ENCODE measurements at regions not wholly inside any gene's neighbourhood (a gene's known extent, or its start where the extent isn't known, plus 50 kb on each side); places are given as distances from the start of the nearest gene placed in this dataset.

DNA sequence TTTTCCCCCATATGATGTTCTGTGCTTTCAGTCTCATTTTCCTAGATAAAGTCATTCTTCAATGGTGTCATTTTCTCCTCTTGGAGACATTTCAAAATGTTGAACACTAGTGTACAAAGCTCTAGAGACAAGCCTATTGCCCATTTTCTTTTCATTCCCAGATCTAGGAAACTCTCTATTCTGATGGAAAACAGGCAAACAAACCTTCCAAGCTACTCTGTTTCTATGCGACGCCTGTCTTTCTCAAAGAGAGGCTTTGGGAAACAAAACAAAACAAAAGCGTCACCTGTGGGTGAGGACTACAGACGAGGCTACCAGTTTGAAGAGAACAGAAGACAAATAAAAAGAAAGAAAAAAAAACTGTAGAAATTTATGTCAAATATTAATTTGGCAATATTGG, 311.0 kb downstream of the CBLN2 start:
- Histone ChIP-seq H3K4me2 (ENCODE audit: low read length) (no peak overlapping the region), H3K36me3 (ENCODE audit: control insufficient read depth in 1 of 2, insufficient read depth in 2 of 2, low read length in 2 of 2) (no peaks in the 10 kb centered on the region), H2BK12ac (ENCODE audit: low read length) (no peak overlapping the region), H4K12ac (ENCODE audit: low read depth, low read length) (no peak overlapping the region), H3K4me3 (ENCODE audit: low read depth, low read length) (no peak overlapping the region), H4K91ac (ENCODE audit: low read depth, low read length) (no peak overlapping the region), H3K79me1 (ENCODE audit: low read length) (no peaks in the 10 kb centered on the region), H2BK5ac (ENCODE audit: low read depth, low read length, poor library complexity) (no peak overlapping the region), H3K14ac (ENCODE audit: low read length) (no peak overlapping the region), H3K4me1 (ENCODE audit: control insufficient read depth in 1 of 2, insufficient read depth in 2 of 2, low read length in 2 of 2) (no peaks in the 10 kb centered on the region), H3K9ac (ENCODE audit: low read length) (no peak overlapping the region), H2AK5ac (ENCODE audit: low read length) (no peak overlapping the region), H4K8ac (ENCODE audit: low read depth, low read length) (no peak overlapping the region), H3K27ac (ENCODE audit: low read depth, low read length) (no peak overlapping the region), H3K4ac (ENCODE audit: low read depth, low read length) (no peak overlapping the region), H2BK120ac (ENCODE audit: insufficient read depth, low read length, poor library complexity) (no peak overlapping the region), H3K79me2 (ENCODE audit: control insufficient read depth, insufficient read depth, low read length, poor library complexity) (no peaks in the 10 kb centered on the region), H3K9me3 (ENCODE audit: insufficient read depth, low read depth, low read length) (no peaks in the 10 kb centered on the region), H3K27me3 (ENCODE audit: insufficient read depth, low read length) (no peaks in the 10 kb centered on the region), H2AFZ (ENCODE audit: insufficient read depth, low read length, poor library complexity) (no peak overlapping the region), H3K23ac (ENCODE audit: low read length) (no peak overlapping the region), H3K18ac (ENCODE audit: low read length) (no peak overlapping the region)
- no peak for DNase-seq
- WGBS (ENCODE audit: extremely low coverage, insufficient coverage, insufficient read length), result no CpG with 5 or more reads among the region's 4 CpGs

DNA sequence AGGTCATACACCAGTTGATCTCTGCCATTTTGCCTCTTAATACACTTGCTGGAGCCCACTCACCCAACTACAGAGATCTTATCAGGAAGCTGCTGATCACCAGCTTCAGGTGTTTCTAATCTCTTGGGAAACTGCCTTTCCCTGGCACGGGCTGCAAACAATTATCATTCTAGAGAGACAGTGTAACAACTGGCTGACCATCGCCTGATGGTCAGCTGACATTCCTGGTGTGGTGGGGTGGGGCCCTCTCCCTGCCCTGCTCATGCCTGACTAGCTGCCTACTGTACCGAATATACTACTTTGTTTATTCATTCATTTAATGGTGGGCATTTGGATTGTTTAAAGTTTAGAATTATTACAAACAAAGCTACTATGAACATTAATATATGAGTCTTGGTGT, 311.5 kb downstream of the CBLN2 start:
- Histone ChIP-seq H2AFZ (ENCODE audit: insufficient read depth, low read length, poor library complexity) (no peak overlapping the region), H4K12ac (ENCODE audit: low read depth, low read length) (no peak overlapping the region), H2BK12ac (ENCODE audit: low read length) (no peak overlapping the region), H2AK5ac (ENCODE audit: low read length) (no peak overlapping the region), H3K4ac (ENCODE audit: low read depth, low read length) (no peak overlapping the region), H3K4me1 (ENCODE audit: control insufficient read depth in 1 of 2, insufficient read depth in 2 of 2, low read length in 2 of 2) (no peaks in the 10 kb centered on the region), H3K9ac (ENCODE audit: low read length) (no peak overlapping the region), H3K9me3 (ENCODE audit: insufficient read depth, low read depth, low read length) (no peaks in the 10 kb centered on the region), H4K91ac (ENCODE audit: low read depth, low read length) (no peak overlapping the region), H3K4me3 (ENCODE audit: low read depth, low read length) (no peak overlapping the region), H4K8ac (ENCODE audit: low read depth, low read length) (no peak overlapping the region), H3K23ac (ENCODE audit: low read length) (no peak overlapping the region), H3K27ac (ENCODE audit: low read depth, low read length) (no peak overlapping the region), H3K14ac (ENCODE audit: low read length) (no peak overlapping the region), H2BK120ac (ENCODE audit: insufficient read depth, low read length, poor library complexity) (no peak overlapping the region), H3K36me3 (ENCODE audit: control insufficient read depth in 1 of 2, insufficient read depth in 2 of 2, low read length in 2 of 2) (no peaks in the 10 kb centered on the region), H3K27me3 (ENCODE audit: insufficient read depth, low read length) (no peaks in the 10 kb centered on the region), H3K18ac (ENCODE audit: low read length) (no peak overlapping the region), H3K79me2 (ENCODE audit: control insufficient read depth, insufficient read depth, low read length, poor library complexity) (no peaks in the 10 kb centered on the region), H2BK5ac (ENCODE audit: low read depth, low read length, poor library complexity) (no peak overlapping the region), H3K79me1 (ENCODE audit: low read length) (no peaks in the 10 kb centered on the region), H3K4me2 (ENCODE audit: low read length) (no peak overlapping the region)
- WGBS (ENCODE audit: extremely low coverage, insufficient coverage, insufficient read length), result no CpG with 5 or more reads among the region's 3 CpGs
- DNase-seq, result no peak

DNA sequence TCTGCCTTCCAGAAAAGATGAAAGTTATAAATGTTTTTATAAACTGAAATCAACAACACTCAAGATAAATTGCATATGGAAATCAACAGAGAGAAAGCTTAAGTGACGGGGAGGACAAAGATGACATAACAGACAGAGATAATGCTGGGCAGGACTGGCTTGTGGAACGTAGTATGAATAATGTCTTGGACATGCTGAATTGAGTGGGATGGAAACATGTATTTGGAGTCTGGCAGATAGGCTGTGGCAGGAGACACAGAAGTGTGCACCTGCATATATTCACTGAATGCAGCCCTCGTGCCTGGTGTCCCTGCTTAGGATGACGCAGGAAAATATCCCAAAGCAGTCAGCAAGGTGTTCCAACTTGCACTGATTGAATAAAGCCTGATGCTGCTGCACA, 318.2 kb downstream of the CBLN2 start:
- Histone ChIP-seq H4K8ac (ENCODE audit: low read depth, low read length) (no peak overlapping the region), H2BK12ac (ENCODE audit: low read length) (no peak overlapping the region), H3K14ac (ENCODE audit: low read length) (no peak overlapping the region), H3K4me3 (ENCODE audit: low read depth, low read length) (no peak overlapping the region), H2BK120ac (ENCODE audit: insufficient read depth, low read length, poor library complexity) (no peak overlapping the region), H3K4me2 (ENCODE audit: low read length) (no peak overlapping the region), H2AK5ac (ENCODE audit: low read length) (no peak overlapping the region), H4K91ac (ENCODE audit: low read depth, low read length) (no peak overlapping the region), H3K4me1 (ENCODE audit: control insufficient read depth in 1 of 2, insufficient read depth in 2 of 2, low read length in 2 of 2) (no peaks in the 10 kb centered on the region), H3K27ac (ENCODE audit: low read depth, low read length) (no peak overlapping the region), H3K23ac (ENCODE audit: low read length) (no peak overlapping the region), H3K36me3 (ENCODE audit: control insufficient read depth in 1 of 2, insufficient read depth in 2 of 2, low read length in 2 of 2) (no peaks in the 10 kb centered on the region), H3K18ac (ENCODE audit: low read length) (no peak overlapping the region), H2AFZ (ENCODE audit: insufficient read depth, low read length, poor library complexity) (no peak overlapping the region), H3K9ac (ENCODE audit: low read length) (no peak overlapping the region), H3K4ac (ENCODE audit: low read depth, low read length) (no peak overlapping the region), H4K12ac (ENCODE audit: low read depth, low read length) (no peak overlapping the region), H2BK5ac (ENCODE audit: low read depth, low read length, poor library complexity) (no peak overlapping the region), H3K79me1 (ENCODE audit: low read length) (no peaks in the 10 kb centered on the region), H3K27me3 (ENCODE audit: insufficient read depth, low read length) (no peaks in the 10 kb centered on the region), H3K79me2 (ENCODE audit: control insufficient read depth, insufficient read depth, low read length, poor library complexity) (no peaks in the 10 kb centered on the region), H3K9me3 (ENCODE audit: insufficient read depth, low read depth, low read length) (no peaks in the 10 kb centered on the region)
- WGBS (ENCODE audit: extremely low coverage, insufficient coverage, insufficient read length), result no CpG with 5 or more reads among the region's 4 CpGs
- DNase-seq, result no peak

DNA sequence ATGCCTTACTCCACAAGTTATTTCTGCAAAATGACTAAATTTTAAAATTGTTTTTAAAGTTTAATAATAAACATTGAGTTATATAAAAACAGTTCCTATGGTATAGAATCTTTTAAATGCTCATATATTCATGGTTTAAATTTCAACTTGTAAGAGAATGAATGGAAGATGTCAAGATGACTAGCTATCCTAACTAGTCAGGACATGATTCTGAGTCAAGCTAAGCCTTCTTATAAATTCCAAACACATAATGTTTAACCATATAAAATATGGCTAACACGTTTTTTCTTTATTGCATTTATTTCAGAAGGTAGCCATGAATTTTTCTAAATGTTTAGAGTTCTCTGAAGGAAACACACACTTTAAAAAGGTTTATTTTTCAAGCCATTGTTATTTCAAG, 320.4 kb downstream of the CBLN2 start:
- H3K4me2 ChIP-seq (ENCODE audit: low read length), result no peak overlapping the region
- no peak overlapping the region for H3K4ac ChIP-seq (ENCODE audit: low read depth, low read length)
- no peak overlapping the region for H3K27ac ChIP-seq (ENCODE audit: low read depth, low read length)

More for the DNA sequence above, 320.4 kb downstream of the CBLN2 start:
- Histone ChIP-seq H3K14ac (ENCODE audit: low read length) (no peak overlapping the region), H3K36me3 (ENCODE audit: control insufficient read depth in 1 of 2, insufficient read depth in 2 of 2, low read length in 2 of 2) (no peaks in the 10 kb centered on the region), H3K4me1 (ENCODE audit: control insufficient read depth in 1 of 2, insufficient read depth in 2 of 2, low read length in 2 of 2) (no peaks in the 10 kb centered on the region), H2BK120ac (ENCODE audit: insufficient read depth, low read length, poor library complexity) (no peak overlapping the region), H3K23ac (ENCODE audit: low read length) (no peak overlapping the region), H2AK5ac (ENCODE audit: low read length) (no peak overlapping the region), H2AFZ (ENCODE audit: insufficient read depth, low read length, poor library complexity) (no peak overlapping the region), H4K8ac (ENCODE audit: low read depth, low read length) (no peak overlapping the region), H3K9ac (ENCODE audit: low read length) (no peak overlapping the region), H3K18ac (ENCODE audit: low read length) (no peak overlapping the region), H4K12ac (ENCODE audit: low read depth, low read length) (no peak overlapping the region), H3K79me2 (ENCODE audit: control insufficient read depth, insufficient read depth, low read length, poor library complexity) (no peaks in the 10 kb centered on the region), H2BK5ac (ENCODE audit: low read depth, low read length, poor library complexity) (no peak overlapping the region), H3K79me1 (ENCODE audit: low read length) (no peaks in the 10 kb centered on the region), H4K91ac (ENCODE audit: low read depth, low read length) (no peak overlapping the region), H3K9me3 (ENCODE audit: insufficient read depth, low read depth, low read length) (no peaks in the 10 kb centered on the region), H3K27me3 (ENCODE audit: insufficient read depth, low read length) (no peaks in the 10 kb centered on the region), H2BK12ac (ENCODE audit: low read length) (no peak overlapping the region), H3K4me3 (ENCODE audit: low read depth, low read length) (no peak overlapping the region)
- no CpG with 5 or more reads among the region's 1 CpG for WGBS (ENCODE audit: extremely low coverage, insufficient coverage, insufficient read length)
- DNase-seq, result no peak
